Renal pelvis (tissue), 1 donor: ENCODE measurements at regions not wholly inside any gene's neighbourhood (a gene's known extent, or its start where the extent isn't known, plus 50 kb on each side); places are given as distances from the start of the nearest gene placed in this dataset.

Experiments
- DNase-seq: peaks from one replicate; pipeline ENCODE4 v3.0.0-alpha.2; 2013

GRCh38 chr16:50878536-50878935 is 136.7 kb downstream of the CYLD start:
- no peak for DNase-seq

- DNase-seq: no peak
Measured at GRCh38 chr16:50876263-50876662, 134.4 kb downstream of the CYLD start.

DNA sequence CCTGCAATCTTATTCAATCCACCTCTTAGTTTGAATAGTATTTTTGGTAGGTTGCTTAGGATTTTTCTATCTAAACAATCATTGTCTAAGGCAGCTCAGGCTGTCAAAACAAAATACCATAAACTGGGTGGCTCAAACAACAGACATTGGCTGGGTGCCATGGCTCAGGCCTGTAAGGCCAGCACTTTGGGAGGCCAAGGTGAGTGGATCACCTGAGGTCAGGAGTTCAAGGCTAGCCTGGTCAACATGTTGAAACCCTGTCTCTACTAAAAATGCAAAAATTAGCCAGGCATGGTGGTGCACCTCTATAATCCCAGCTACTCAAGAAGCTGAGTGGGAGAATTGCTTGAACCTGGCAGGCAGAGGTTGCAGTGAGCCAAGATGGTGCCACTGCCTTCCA is 126.7 kb downstream of the CYLD start:
- DNase-seq: no peak

DNA sequence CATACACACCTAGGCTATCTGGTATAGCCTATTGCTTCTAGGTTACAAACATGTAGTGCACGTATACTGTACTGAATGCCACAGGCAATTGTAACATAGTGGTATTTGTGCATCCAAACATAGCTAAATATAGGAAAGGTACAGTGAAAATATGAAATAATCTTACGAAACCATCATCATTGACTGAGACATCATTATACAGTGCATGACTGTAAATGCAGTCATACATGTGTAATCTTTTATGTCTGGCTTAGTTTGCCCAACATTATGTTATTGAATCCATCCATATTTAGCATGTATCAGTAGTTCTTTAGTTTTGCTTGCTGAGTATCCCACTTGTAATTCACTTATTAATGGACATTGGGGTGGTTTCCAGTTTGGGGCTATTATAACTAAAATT is 124.9 kb downstream of the CYLD start:
- DNase-seq: no peak

GRCh38 chr16:50864386-50864785 is 122.5 kb downstream of the CYLD start:
- no peak for DNase-seq

- DNase-seq: no peak
Measured at GRCh38 chr16:50863644-50864144, 121.8 kb downstream of the CYLD start.

- no peak for DNase-seq
Measured at GRCh38 chr16:50862818-50863643, 121.1 kb downstream of the CYLD start.

DNA sequence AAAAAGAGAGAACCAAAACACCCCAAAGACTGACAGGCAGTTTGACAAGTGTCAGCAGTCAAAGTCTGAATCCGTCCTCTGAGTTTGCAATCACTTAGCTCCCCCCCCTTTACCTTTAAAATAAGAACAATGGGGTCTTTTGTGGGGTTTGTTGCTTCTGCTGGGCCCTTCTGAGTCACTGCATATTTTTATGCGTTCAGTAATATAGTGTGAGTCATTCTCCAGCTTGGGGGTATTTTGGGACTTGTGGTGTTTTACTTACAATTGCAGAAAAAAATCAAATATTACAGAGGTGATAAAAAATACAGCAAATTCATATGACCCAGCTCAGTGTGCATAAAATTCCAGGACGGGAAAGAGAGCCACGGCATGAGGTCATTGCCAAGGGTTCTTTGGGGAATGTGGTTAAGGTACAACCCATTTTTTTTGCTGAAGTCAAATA is 120.1 kb downstream of the CYLD start:
- DNase-seq: no peak

GRCh38 chr16:50861451-50861850 is 119.6 kb downstream of the CYLD start:
- no peak for DNase-seq

GRCh38 chr16:50859628-50860360 is 117.9 kb downstream of the CYLD start:
- no peak for DNase-seq

DNA sequence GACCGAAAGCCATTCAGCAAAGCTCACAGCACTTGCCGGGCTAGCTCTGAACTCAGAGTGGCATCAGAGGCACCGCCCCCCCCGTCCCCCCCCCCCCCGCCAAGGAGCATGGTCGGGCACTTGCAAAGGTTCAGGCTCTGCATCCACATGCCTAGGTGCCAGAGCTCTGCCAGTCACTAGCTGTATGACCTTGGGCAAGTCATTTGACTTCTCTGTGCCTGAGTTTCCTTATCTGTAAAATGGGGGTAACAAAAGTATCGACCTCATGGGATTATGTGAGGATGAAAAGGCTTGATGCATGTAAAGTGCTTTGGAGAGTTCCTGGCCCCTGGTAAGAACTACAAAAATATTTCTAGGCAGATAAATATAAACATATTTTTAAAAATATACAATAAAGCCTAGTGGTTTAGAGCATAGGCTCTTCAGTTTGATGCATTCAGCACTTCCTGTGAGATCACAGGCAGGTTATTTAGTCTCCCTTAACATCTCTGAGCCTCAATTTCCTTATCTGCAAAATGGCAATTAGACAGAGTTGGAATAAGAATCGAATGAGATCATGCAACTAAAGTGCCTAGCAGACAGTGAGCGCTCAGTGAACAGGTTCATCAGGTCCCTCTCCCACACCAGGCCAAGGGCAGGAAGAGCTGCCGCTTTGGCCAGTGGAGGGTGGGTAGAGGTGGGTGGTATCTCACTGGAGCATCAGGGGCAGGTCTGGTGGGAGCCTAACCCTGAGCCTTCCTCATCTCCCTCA is 117.2 kb downstream of the CYLD start:
- DNase-seq: no peak

- no peak for DNase-seq
Measured at GRCh38 chr16:50858376-50858775, 116.5 kb downstream of the CYLD start.

DNA sequence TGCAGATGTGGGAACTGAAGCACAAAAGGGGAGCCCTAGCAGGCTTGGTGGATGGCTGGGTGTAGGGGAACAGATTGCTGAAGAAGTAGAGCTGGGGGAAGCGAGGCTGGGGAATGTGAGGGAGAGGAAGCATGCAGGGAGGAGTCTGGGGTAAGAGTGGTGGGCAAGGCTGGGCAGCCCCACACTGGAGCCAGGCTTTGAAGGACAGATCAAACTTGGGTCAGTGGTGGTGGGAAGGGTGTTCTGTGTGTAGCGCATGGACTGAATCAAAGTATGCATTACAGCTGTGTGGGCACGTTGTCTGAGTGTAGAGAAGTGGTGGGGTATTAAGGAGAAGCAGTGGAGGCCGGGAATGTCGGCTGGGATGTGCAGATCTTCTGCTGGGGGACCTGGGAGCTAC is 116.0 kb downstream of the CYLD start:
- no peak for DNase-seq

DNA sequence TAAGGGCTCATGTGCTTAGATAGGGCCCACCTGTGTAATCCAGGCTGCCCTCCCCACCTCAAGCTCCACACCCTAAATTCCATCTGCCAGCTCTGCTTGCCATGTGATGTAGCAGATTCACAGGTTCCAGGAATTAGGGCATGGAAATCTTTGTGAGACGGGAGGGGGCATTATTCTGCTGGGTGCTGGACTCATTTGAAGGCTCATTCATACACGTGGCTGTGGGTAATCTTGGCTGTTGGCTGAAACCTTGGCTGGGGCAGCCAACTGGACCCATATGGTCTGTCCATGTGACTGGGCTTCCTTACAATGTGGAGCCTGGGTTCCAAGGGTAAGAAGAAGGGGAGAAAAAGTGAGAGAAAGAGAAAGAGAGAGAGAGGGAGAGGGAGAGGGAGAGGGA is 115.1 kb downstream of the CYLD start:
- no peak for DNase-seq

DNA sequence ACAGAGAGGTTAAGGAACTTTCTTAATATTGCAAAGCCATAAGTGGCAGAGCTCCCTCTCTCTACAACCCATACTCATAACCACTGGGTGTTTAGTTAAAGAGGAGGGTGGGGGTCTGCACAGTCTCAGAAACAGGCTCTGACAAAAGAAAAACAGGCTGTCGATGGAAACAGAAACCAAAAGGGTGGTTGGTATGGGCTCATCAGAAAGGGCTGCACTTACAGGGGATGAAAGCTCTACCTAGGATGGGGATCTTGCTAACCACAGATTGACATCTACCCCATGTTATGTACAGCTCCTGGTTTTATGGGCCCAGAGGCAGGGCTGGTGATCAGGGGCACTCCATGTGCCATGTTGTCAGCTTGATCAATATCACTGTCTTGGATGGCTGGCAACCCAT is 111.4 kb downstream of the CYLD start:
- DNase-seq: no peak
